HG02642 (cell line): ENCODE measurements at regions not wholly inside any gene's neighbourhood (a gene's known extent, or its start where the extent isn't known, plus 50 kb on each side); places are given as distances from the start of the nearest gene placed in this dataset.

Experiments used
- ATAC-seq: cut with Tn5 transposase; IDR thresholded peaks from one replicate; pipeline ENCODE4 v1.9.1; 2021; ENCODE audit warnings: mild to moderate bottlenecking; ENCODE audit not compliant: unreplicated experiment, poor library complexity

GRCh38 chr3:64327100-64327804, 102.0 kb upstream of the PRICKLE2 start:
- no peak for ATAC-seq

GRCh38 chr3:64321747-64322146, 96.5 kb upstream of the PRICKLE2 start:
- no peak for ATAC-seq

GRCh38 chr3:64319391-64319790, 94.1 kb upstream of the PRICKLE2 start:
- no peak for ATAC-seq

- no peak for ATAC-seq
Measured at GRCh38 chr3:64318668-64319271, 93.5 kb upstream of the PRICKLE2 start.

GRCh38 chr3:64318001-64318400, 92.7 kb upstream of the PRICKLE2 start:
- no peak for ATAC-seq

- no peak for ATAC-seq
Measured at GRCh38 chr3:64316971-64317370, 91.7 kb upstream of the PRICKLE2 start.

GRCh38 chr3:64311424-64312061, 86.3 kb upstream of the PRICKLE2 start:
- no peak for ATAC-seq

- ATAC-seq = no peak
Measured at GRCh38 chr3:64308931-64309330, 83.7 kb upstream of the PRICKLE2 start.

GRCh38 chr3:64306745-64307144, 81.5 kb upstream of the PRICKLE2 start:
- no peak for ATAC-seq

GRCh38 chr3:64305731-64306130, 80.5 kb upstream of the PRICKLE2 start:
- ATAC-seq = no peak

GRCh38 chr3:64304828-64305410, 79.7 kb upstream of the PRICKLE2 start:
- no peak for ATAC-seq

- ATAC-seq = no peak
Measured at GRCh38 chr3:64303881-64304280, 78.6 kb upstream of the PRICKLE2 start.

- ATAC-seq = no peak
Measured at GRCh38 chr3:64303401-64303800, 78.1 kb upstream of the PRICKLE2 start.

GRCh38 chr3:64301476-64301875, 76.2 kb upstream of the PRICKLE2 start:
- no peak for ATAC-seq

- ATAC-seq = no peak
Measured at GRCh38 chr3:64300790-64301423, 75.6 kb upstream of the PRICKLE2 start.

- ATAC-seq = no peak
Measured at GRCh38 chr3:64299206-64299605, 73.9 kb upstream of the PRICKLE2 start.

- no peak for ATAC-seq
Measured at GRCh38 chr3:64297563-64297962, 72.3 kb upstream of the PRICKLE2 start.

- ATAC-seq = no peak
Measured at GRCh38 chr3:64295594-64295993, 70.3 kb upstream of the PRICKLE2 start.

GRCh38 chr3:64294771-64295170, 69.5 kb upstream of the PRICKLE2 start:
- ATAC-seq = no peak

- ATAC-seq = no peak
Measured at GRCh38 chr3:64293121-64293520, 67.9 kb upstream of the PRICKLE2 start.

- no peak for ATAC-seq
Measured at GRCh38 chr3:64291956-64292355, 66.7 kb upstream of the PRICKLE2 start.
